SK-N-SH (cell line): ENCODE measurements at regions not wholly inside any gene's neighbourhood (a gene's known extent, or its start where the extent isn't known, plus 50 kb on each side); places are given as distances from the start of the nearest gene placed in this dataset.

Source experiments
- CTCF ChIA-PET: fragments of 300-600, 350-600 bp; formaldehyde crosslinking; extraction: SDS; loops from one replicate; lab custom pipeline; 2021; lab: Yijun Ruan, JAX
- POLR2A ChIA-PET: fragments of 350-600 bp; sonication (Branson Sonifier 250); formaldehyde crosslinking; extraction: SDS; loops from one replicate; lab custom pipeline; 2020; ENCODE audit warnings: antibody characterized with exemption, inconsistent platforms; lab: Yijun Ruan, JAX
- DNase-seq: peaks from one replicate; pipeline ENCODE4 v3.0.0; 2012
- H2AFZ ChIP-seq: fragments of 200-600 bp; sonication (generic); 2 replicates; pipeline ENCODE4 v1.8.1; 2016; ENCODE audit warnings: antibody characterized with exemption, mild to moderate bottlenecking, low read depth
- H3F3A ChIP-seq: fragments of 200-600 bp; sonication (generic); replicated peaks from 2 replicates; pipeline ENCODE3; 2016; ENCODE audit warnings: antibody characterized with exemption, mild to moderate bottlenecking; ENCODE audit not compliant: insufficient read depth
- H3K27ac ChIP-seq, 2 experiments: fragments of 200-500 bp in 1 of 2; fragments of 200-600 bp in 1 of 2; sonication (Bioruptor generic) in 1 of 2; sonication (generic), shearing (Covaris generic) in 1 of 2; 2 replicates each; pipeline versions ENCODE4 v1.5.1 to v1.6.1; 2014 to 2016; ENCODE audit warnings: low read depth in 2 of 2, inconsistent platforms in 1 of 2, low read length in 1 of 2, mild to moderate bottlenecking in 1 of 2, mixed read lengths in 1 of 2
- H3K27me3 ChIP-seq: fragments of 200-600 bp; sonication (generic), shearing (Covaris generic); 2 replicates; pipeline ENCODE4 v1.6.1; 2016; ENCODE audit warnings: mixed run types; ENCODE audit not compliant: insufficient read depth
- H3K36me3 ChIP-seq, 2 experiments: fragments of 200-500 bp in 1 of 2; fragments of 200-600 bp in 1 of 2; sonication (Bioruptor generic) in 1 of 2; sonication (generic) in 1 of 2; replicated peaks in 1 of 2; 2 replicates each; pipeline versions ENCODE3 to v1.5.1; 2014 to 2016; ENCODE audit warnings: low read length in 1 of 2, mild to moderate bottlenecking in 1 of 2; ENCODE audit not compliant: insufficient read depth in 2 of 2, control insufficient read depth in 1 of 2
- H3K4me1 ChIP-seq, 2 experiments: fragments of 200-500 bp in 1 of 2; fragments of 200-600 bp in 1 of 2; sonication (Bioruptor generic) in 1 of 2; sonication (generic), shearing (Covaris generic) in 1 of 2; 2 replicates each; pipeline versions ENCODE4 v1.5.1 to v1.6.1; 2014 to 2016; ENCODE audit warnings: low read depth in 1 of 2, low read length in 1 of 2, mixed run types in 1 of 2; ENCODE audit not compliant: insufficient read depth in 2 of 2, control insufficient read depth in 1 of 2
- H3K4me2 ChIP-seq: fragments of 200-600 bp; sonication (generic), shearing (Covaris generic); 2 replicates; pipeline ENCODE4 v1.6.1; 2017; ENCODE audit warnings: mixed run types
- H3K4me3 ChIP-seq, 2 experiments: fragments of 200-500 bp in 1 of 2; fragments of 200-600 bp in 1 of 2; sonication (Bioruptor generic) in 1 of 2; sonication (generic), shearing (Covaris generic) in 1 of 2; 2 replicates each; pipeline versions ENCODE4 v1.5.1 to v1.8.1; 2014 to 2016; ENCODE audit warnings: low read depth in 2 of 2, inconsistent platforms in 1 of 2, low read length in 1 of 2, mild to moderate bottlenecking in 1 of 2, mixed read lengths in 1 of 2, moderate library complexity in 1 of 2
- H3K79me2 ChIP-seq: fragments of 200-600 bp; sonication (generic); 2 replicates; pipeline ENCODE4 v1.8.1; 2017; ENCODE audit warnings: mild to moderate bottlenecking; ENCODE audit not compliant: insufficient read depth
- H3K9ac ChIP-seq: fragments of 200-600 bp; sonication (generic); 2 replicates; pipeline ENCODE4 v1.6.1; 2017; ENCODE audit warnings: mixed run types
- H3K9me2 ChIP-seq: fragments of 200-600 bp; sonication (generic); 2 replicates; pipeline ENCODE4 v1.6.1; 2017; ENCODE audit warnings: mixed run types
- H3K9me3 ChIP-seq: fragments of 200-600 bp; sonication (generic); 2 replicates; pipeline ENCODE4 v1.6.1; 2017; ENCODE audit warnings: mixed run types, mild to moderate bottlenecking, moderate library complexity
- H4K20me1 ChIP-seq: fragments of 200-600 bp; sonication (generic); 2 replicates; pipeline ENCODE4 v1.6.1; 2017; ENCODE audit warnings: mild to moderate bottlenecking, mixed run types; ENCODE audit not compliant: insufficient read depth
- CHD2 ChIP-seq: fragments of 150-350 bp; IDR thresholded peaks from 2 replicates; pipeline ENCODE4 v1.6.1; 2018; ENCODE audit warnings: low read length; ENCODE audit not compliant: partially characterized antibody
- EP300 ChIP-seq, 2 experiments: IDR thresholded peaks; 2 replicates each; pipeline versions ENCODE4 v1.4.0 to v1.6.1; 2012; ENCODE audit warnings: borderline replicate concordance in 1 of 2, low read depth in 1 of 2, low read length in 1 of 2
- EZH2phosphoT487 ChIP-seq: fragments of 200-600 bp; sonication (generic); IDR thresholded peaks from 2 replicates; pipeline ENCODE4 v1.6.1; 2017; ENCODE audit warnings: low read depth, mixed run types, mild to moderate bottlenecking, antibody characterized with exemption, moderate library complexity, borderline replicate concordance
- FOXJ3 ChIP-seq: sonication (generic); formaldehyde crosslinking; IDR thresholded peaks from 2 replicates; pipeline ENCODE4 v1.5.1; 2020; ENCODE audit warnings: mild to moderate bottlenecking, missing genetic modification reagents
- GABPA ChIP-seq: IDR thresholded peaks from 2 replicates; pipeline ENCODE4 v1.4.0; 2012; ENCODE audit warnings: low read depth, mild to moderate bottlenecking
- GATA2 ChIP-seq: sonication (generic); formaldehyde crosslinking; IDR thresholded peaks from 2 replicates; pipeline ENCODE4 v1.5.0; 2020; ENCODE audit warnings: mild to moderate bottlenecking, missing genetic modification reagents
- IRF3 ChIP-seq: fragments of 150-350 bp; IDR thresholded peaks from 2 replicates; pipeline ENCODE4 v1.6.1; 2016; ENCODE audit warnings: mild to moderate bottlenecking, low read depth, low read length
- JUND ChIP-seq: IDR thresholded peaks from 2 replicates; pipeline ENCODE4 v1.4.0; 2012
- MAX ChIP-seq: IDR thresholded peaks from 2 replicates; pipeline ENCODE4 v1.4.0; 2012; ENCODE audit warnings: low read depth
- PBX3 ChIP-seq: IDR thresholded peaks from 2 replicates; pipeline ENCODE4; 2012
- RAD21 ChIP-seq: IDR thresholded peaks from 2 replicates; pipeline ENCODE4 v1.6.1; 2012; ENCODE audit warnings: mild to moderate bottlenecking, low read length
- RCOR1 ChIP-seq: fragments of 150-350 bp; IDR thresholded peaks from 2 replicates; pipeline ENCODE4 v1.6.1; 2017; ENCODE audit warnings: antibody characterized with exemption, low read length
- RXRA ChIP-seq: IDR thresholded peaks from 2 replicates; pipeline ENCODE4 v1.4.0; 2012; ENCODE audit warnings: low read depth, mild to moderate bottlenecking, borderline replicate concordance
- SIN3A ChIP-seq: IDR thresholded peaks from 2 replicates; pipeline ENCODE4 v1.6.1; 2012; ENCODE audit warnings: low read depth, mild to moderate bottlenecking, low read length, moderate library complexity, borderline replicate concordance
- TCF12 ChIP-seq: IDR thresholded peaks from 2 replicates; pipeline ENCODE4 v1.4.0; 2012
- TEAD4 ChIP-seq: IDR thresholded peaks from 2 replicates; pipeline ENCODE4 v1.4.0; 2012; ENCODE audit warnings: mild to moderate bottlenecking, borderline replicate concordance; ENCODE audit not compliant: insufficient read depth
- USF1 ChIP-seq: IDR thresholded peaks from 2 replicates; pipeline ENCODE4 v1.4.0; 2012; ENCODE audit warnings: low read depth, borderline replicate concordance
- USF2 ChIP-seq: fragments of 150-350 bp; IDR thresholded peaks from 2 replicates; pipeline ENCODE4 v1.6.1; 2017; ENCODE audit warnings: antibody characterized with exemption, low read length, low read depth, borderline replicate concordance
- YY1 ChIP-seq: IDR thresholded peaks from 2 replicates; pipeline ENCODE4 v1.4.0; 2012; ENCODE audit warnings: low read depth, mild to moderate bottlenecking
- ZBTB33 ChIP-seq: IDR thresholded peaks from 2 replicates; pipeline ENCODE4 v1.4.0; 2012; ENCODE audit warnings: low read depth, borderline replicate concordance
- WGBS: methylation state at CpG from one replicate; pipeline ENCODE4 v1.1.6; 2017; ENCODE audit warnings: low lambda C conversion rate; 5-methylcytosine and 5-hydroxymethylcytosine counted together

GRCh38 chr6:144649085-144649484, 363.9 kb downstream of the UTRN start:
- Histone ChIP-seq H2AFZ (no peak overlapping the region), H3F3A (no peaks in the 10 kb centered on the region), H3K79me2 (no peaks in the 10 kb centered on the region), H3K9ac (no peak overlapping the region), H3K9me2 (no peaks in the 10 kb centered on the region), H4K20me1 (no peaks in the 10 kb centered on the region), H3K27ac (no peak overlapping the region), H3K36me3 (no peaks in the 10 kb centered on the region), H3K4me2 (no peak overlapping the region), H3K27me3 (no peaks in the 10 kb centered on the region), H3K4me1 (peaks cover 0 to 3% of the 10 kb centered on the region in 2 experiments; a peak in 2 of 4 replicates), H3K9me3 (no peaks in the 10 kb centered on the region), H3K4me3 (no peak overlapping the region)
- POLR2A ChIA-PET: no interaction called here
- no peak for DNase-seq
- CTCF ChIA-PET: interaction anchor here (1.1 kb wide), 1 partner anchor 11 kb away, joined by 6 read pairs; no protein-coding TSS in a partner anchor
- WGBS: 52% methylated on average over 2 of the region's 2 CpGs
- TF ChIP-seq USF2 (no peak), TEAD4 (no peak), GABPA (no peak), USF1 (no peak), JUND (no peak), IRF3 (no peak), ZBTB33 (no peak), TCF12 (no peak), RCOR1 (no peak), CHD2 (no peak)

- H3K4me2 ChIP-seq: no peak overlapping the region
- 79% methylated on average over 3 of the region's 3 CpGs for WGBS
- no peak overlapping the region for H3K4me3 ChIP-seq
- H3K27me3 ChIP-seq: no peaks in the 10 kb centered on the region
- H3F3A ChIP-seq: no peaks in the 10 kb centered on the region
- H3K79me2 ChIP-seq: no peaks in the 10 kb centered on the region
- ChIA-PET POLR2A (no interaction called here), CTCF (no interaction called here)
- no peaks in the 10 kb centered on the region for H4K20me1 ChIP-seq
- H3K9ac ChIP-seq: no peak overlapping the region
- no peaks in the 10 kb centered on the region for H3K9me3 ChIP-seq
- no peak overlapping the region for H2AFZ ChIP-seq
- DNase-seq: no peak
- no peak for TF ChIP-seq GATA2 (CRISPR knock-in tag)
- TF ChIP-seq RXRA: no peak
- TF ChIP-seq FOXJ3 (CRISPR knock-in tag): no peak
- TF ChIP-seq GABPA: no peak
- no peak for TF ChIP-seq USF1
- no peak for TF ChIP-seq YY1
- TF ChIP-seq MAX: no peak
- TF ChIP-seq EP300 (IDR thresholded peaks at IDR 0.05; ENCODE audit: borderline replicate concordance in 1 of 2, low read depth in 1 of 2, low read length in 1 of 2): no peak
- no peak for TF ChIP-seq SIN3A
- no peak for TF ChIP-seq RAD21
- TF ChIP-seq EZH2phosphoT487: no peak
- TF ChIP-seq RCOR1: no peak
- no peak for TF ChIP-seq PBX3
- TF ChIP-seq, all 33 proteins: peak for 0
- Histone ChIP-seq H3K9me2 (no peaks in the 10 kb centered on the region), H3K36me3 (no peaks in the 10 kb centered on the region), H3K4me1 (peaks cover 0 to 3% of the 10 kb centered on the region in 2 experiments; a peak in 2 of 4 replicates), H3K27ac (no peak overlapping the region)
Measured at GRCh38 chr6:144651234-144651633, 366.1 kb downstream of the UTRN start.
